Neutrophil (primary cell): ENCODE measurements at regions not wholly inside any gene's neighbourhood (a gene's known extent, or its start where the extent isn't known, plus 50 kb on each side); places are given as distances from the start of the nearest gene placed in this dataset.

Experiments
- H3K27ac ChIP-seq: fragments of 200-600 bp; sonication (generic); 2 replicates; pipeline ENCODE4 v1.5.1; 2016; ENCODE audit warnings: mild to moderate bottlenecking, moderate library complexity
- H3K27me3 ChIP-seq: fragments of 200-600 bp; sonication (generic); 2 replicates; pipeline ENCODE4 v1.6.0; 2016; ENCODE audit warnings: mild to moderate bottlenecking
- H3K36me3 ChIP-seq: fragments of 200-600 bp; sonication (generic); 2 replicates; pipeline ENCODE4 v1.5.1; 2017
- H3K4me1 ChIP-seq, 2 experiments: fragments of 200-600 bp in 1 of 2; sonication (generic) in 1 of 2; 1 replicate in 1 of 2; 2 replicates in 1 of 2; pipeline versions ENCODE4 v1.5.1 to v1.6.1; 2013 to 2016; ENCODE audit warnings: low read depth in 1 of 2, low read length in 1 of 2, mild to moderate bottlenecking in 1 of 2, moderate library complexity in 1 of 2; ENCODE audit not compliant: control insufficient read depth in 1 of 2, insufficient read depth in 1 of 2
- H3K4me3 ChIP-seq, 2 experiments: fragments of 200-600 bp in 1 of 2; sonication (generic) in 1 of 2; 1 replicate in 1 of 2; 2 replicates in 1 of 2; pipeline ENCODE4 v1.5.1; 2013 to 2016; ENCODE audit warnings: low read depth in 1 of 2, low read length in 1 of 2, mild to moderate bottlenecking in 1 of 2, moderate library complexity in 1 of 2
- H3K9me3 ChIP-seq: fragments of 200-600 bp; sonication (generic); 2 replicates; pipeline ENCODE4 v1.5.1; 2016
- TF ChIP-seq, protein P1 (sequence below): fragments of 200-600 bp; sonication (generic); IDR thresholded peaks from 2 replicates; pipeline ENCODE4 v1.5.1; 2016; ENCODE audit warnings: antibody characterized with exemption

DNA sequence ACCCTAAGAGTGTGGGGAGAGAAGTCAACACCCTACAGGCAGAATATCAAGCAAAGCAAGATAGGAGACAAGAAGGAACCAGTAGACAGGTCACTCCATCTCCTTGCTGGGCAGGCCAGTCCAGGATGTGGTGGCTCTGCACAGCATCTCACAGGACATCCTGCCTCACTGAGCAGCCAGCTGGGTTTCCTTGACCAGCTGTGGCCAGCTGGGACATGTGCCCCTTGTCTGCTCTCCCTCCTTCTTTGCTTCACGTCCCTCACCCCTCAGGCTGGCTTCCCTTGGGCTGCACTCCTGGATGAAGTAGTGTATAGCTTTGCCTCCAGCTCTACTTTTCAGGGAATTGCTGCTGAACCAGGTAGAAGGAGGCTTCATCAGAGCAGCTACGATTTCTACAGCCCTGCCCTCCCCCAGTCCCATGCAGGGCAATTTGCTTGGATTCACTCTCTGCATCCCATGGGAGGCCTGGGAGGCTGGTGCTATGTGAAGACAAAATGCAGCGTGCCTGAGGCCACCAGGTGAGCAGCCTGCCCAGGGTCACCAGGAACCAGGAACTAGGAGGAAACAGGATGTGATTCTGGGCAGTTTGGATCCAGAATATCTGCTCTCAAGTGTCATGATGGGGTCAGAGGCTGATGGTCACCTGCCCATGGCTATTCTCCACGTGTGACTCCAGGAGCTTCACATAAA, 110.0 kb upstream of the PMEPA1 start:
- Histone ChIP-seq H3K27ac (no peak overlapping the region), H3K9me3 (no peaks in the 10 kb centered on the region), H3K27me3 (peaks cover 19% of the 10 kb centered on the region), H3K36me3 (no peaks in the 10 kb centered on the region), H3K4me1 (no peaks in the 10 kb centered on the region), H3K4me3 (no peak overlapping the region)
- TF ChIP-seq, protein P1, sequence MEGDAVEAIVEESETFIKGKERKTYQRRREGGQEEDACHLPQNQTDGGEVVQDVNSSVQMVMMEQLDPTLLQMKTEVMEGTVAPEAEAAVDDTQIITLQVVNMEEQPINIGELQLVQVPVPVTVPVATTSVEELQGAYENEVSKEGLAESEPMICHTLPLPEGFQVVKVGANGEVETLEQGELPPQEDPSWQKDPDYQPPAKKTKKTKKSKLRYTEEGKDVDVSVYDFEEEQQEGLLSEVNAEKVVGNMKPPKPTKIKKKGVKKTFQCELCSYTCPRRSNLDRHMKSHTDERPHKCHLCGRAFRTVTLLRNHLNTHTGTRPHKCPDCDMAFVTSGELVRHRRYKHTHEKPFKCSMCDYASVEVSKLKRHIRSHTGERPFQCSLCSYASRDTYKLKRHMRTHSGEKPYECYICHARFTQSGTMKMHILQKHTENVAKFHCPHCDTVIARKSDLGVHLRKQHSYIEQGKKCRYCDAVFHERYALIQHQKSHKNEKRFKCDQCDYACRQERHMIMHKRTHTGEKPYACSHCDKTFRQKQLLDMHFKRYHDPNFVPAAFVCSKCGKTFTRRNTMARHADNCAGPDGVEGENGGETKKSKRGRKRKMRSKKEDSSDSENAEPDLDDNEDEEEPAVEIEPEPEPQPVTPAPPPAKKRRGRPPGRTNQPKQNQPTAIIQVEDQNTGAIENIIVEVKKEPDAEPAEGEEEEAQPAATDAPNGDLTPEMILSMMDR, result no peak

DNA sequence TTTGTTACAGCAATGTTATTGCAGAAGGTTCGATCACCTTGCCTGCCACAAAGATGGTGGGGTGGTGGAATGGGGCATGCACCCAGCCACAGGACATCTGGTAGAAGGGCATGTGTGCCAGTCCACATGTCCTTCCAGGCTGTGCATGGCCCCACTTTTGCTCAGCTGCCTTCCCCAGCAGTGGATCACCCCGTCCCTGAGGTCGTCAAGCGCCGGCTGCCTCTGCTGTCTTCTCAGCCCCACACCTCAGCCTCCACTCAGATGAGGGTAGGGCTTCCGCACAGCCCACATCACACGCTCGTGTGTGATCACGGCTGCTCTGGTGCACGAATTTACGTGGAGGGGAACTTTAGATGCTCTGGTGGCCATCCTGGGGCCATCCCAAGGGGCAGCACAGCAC, 109.5 kb upstream of the PMEPA1 start:
- Histone ChIP-seq H3K27me3 (peaks cover 19% of the 10 kb centered on the region), H3K36me3 (no peaks in the 10 kb centered on the region), H3K4me1 (no peaks in the 10 kb centered on the region), H3K4me3 (no peak overlapping the region), H3K27ac (no peak overlapping the region), H3K9me3 (no peaks in the 10 kb centered on the region)
- TF ChIP-seq, protein P1, result no peak

DNA sequence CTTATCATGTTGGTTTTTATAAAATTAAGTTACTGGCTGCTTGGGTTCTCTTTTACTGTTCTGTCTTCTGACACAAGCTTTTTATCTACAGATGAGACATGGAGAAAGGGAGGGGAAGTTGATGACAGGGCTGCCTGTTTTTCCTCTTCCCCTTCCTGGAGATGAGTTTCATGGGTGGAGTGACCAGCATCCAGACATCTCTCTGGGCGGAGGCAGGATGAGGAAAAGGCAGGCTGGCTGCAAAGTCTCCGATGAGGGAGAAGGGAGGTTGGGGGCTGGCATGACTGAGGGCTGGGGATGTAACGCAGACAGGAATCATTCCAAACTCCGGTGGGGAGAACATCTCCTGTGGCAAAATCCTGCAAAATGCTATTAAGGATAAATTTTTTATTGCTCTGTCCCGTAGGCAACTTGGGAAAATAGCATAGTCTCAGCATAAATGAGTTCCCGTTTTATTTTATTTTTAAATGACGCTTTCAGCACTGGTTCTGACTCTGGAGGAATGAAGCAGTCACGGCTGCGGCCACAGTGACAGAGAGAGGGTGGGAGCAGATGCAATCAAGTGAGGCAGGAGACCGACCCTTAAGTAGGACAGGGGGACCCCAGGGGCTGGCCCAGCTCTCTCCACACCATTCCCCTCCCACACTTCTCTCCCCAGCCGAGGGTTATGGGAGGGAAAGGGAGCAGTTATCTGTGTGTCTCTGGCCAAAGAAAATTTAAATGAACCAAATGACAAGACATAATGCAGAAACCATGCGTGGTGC, 108.8 kb upstream of the PMEPA1 start:
- peaks cover 19% of the 10 kb centered on the region for H3K27me3 ChIP-seq
- H3K36me3 ChIP-seq, result no peaks in the 10 kb centered on the region
- no peak overlapping the region for H3K27ac ChIP-seq
- no peaks in the 10 kb centered on the region for H3K9me3 ChIP-seq
- H3K4me1 ChIP-seq, result no peaks in the 10 kb centered on the region
- H3K4me3 ChIP-seq, result no peak overlapping the region
- TF ChIP-seq, protein P1, result no peak

DNA sequence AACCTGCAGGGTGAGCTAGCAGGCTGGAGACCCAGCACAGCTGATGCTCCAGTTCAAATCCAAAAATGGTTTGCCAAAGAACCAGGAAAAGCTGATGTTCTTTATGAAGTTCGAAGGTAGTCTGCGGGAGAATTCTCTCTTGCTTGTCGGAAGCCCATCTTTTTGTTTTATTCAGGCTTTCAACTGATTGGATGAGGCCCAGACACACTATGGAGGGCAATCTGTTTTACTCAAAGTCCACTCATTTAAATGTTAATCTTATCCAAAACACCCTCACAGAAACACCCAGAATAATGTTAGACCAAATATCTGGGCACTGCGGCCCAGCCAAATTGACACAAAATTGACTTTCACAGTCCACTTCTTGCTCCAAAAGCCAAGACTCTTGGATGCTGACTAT, 105.6 kb upstream of the PMEPA1 start:
- H3K9me3 ChIP-seq, result no peaks in the 10 kb centered on the region
- H3K4me1 ChIP-seq, result no peaks in the 10 kb centered on the region
- no peak overlapping the region for H3K27ac ChIP-seq
- TF ChIP-seq, protein P1, result no peak
- no peaks in the 10 kb centered on the region for H3K36me3 ChIP-seq
- peaks cover 10% of the 10 kb centered on the region for H3K27me3 ChIP-seq
- H3K4me3 ChIP-seq, result no peak overlapping the region

DNA sequence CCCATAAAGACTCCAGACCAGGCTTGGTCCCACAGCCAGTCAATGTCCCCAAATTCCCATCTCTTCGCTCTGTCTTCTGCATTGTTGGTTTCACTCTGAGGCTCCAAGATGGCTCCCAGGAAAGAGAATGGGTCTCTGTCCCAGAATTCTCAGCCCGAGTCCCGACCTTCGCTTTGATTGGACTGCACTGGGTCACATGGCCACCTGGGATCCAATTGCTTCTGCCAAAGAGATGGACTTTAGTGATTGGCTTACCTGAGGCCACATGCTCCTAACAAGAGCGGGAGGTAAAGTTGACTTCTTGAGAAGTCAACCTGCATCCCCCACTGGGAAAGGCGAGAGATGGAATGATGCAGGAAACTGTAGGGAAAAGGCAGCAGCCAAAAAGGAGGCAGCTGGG, 104.7 kb upstream of the PMEPA1 start:
- Histone ChIP-seq H3K4me1 (no peaks in the 10 kb centered on the region), H3K27me3 (peaks cover 7% of the 10 kb centered on the region)
- TF ChIP-seq, protein P1, result no peak

More for the DNA sequence above, 104.7 kb upstream of the PMEPA1 start:
- Histone ChIP-seq H3K9me3 (no peaks in the 10 kb centered on the region), H3K36me3 (no peaks in the 10 kb centered on the region), H3K27ac (no peak overlapping the region), H3K4me3 (no peak overlapping the region)
